Bronchial epithelial cell (primary cell): ENCODE measurements at regions not wholly inside any gene's neighbourhood (a gene's known extent, or its start where the extent isn't known, plus 50 kb on each side); places are given as distances from the start of the nearest gene placed in this dataset.

Experiments
- DNase-seq: peaks from one replicate; pipeline ENCODE4 v3.0.0-alpha.2; 2010; ENCODE audit warnings: low read depth
- FAIRE-seq: peaks from 2 replicates; lab custom pipeline; 2011; peaks lifted over from hg19 to GRCh38; lab: Jason Lieb, UNC
- H3K27me3 ChIP-seq: 2 replicates; pipeline ENCODE4 v1.5.1; 2011; ENCODE audit warnings: low read length; ENCODE audit not compliant: control insufficient read depth, insufficient read depth
- H3K36me3 ChIP-seq: 2 replicates; pipeline ENCODE4 v1.5.1; 2011; ENCODE audit warnings: low read length; ENCODE audit not compliant: control insufficient read depth, insufficient read depth
- H3K4me3 ChIP-seq: 2 replicates; pipeline ENCODE4 v1.5.1; 2011; ENCODE audit warnings: mild to moderate bottlenecking, low read depth, low read length, control low read depth
- TF ChIP-seq, protein P1 (sequence below): IDR thresholded peaks from 2 replicates; pipeline ENCODE4 v1.5.1; 2011; ENCODE audit warnings: mild to moderate bottlenecking, moderate library complexity, low read length, control low read depth, inconsistent platforms; ENCODE audit not compliant: insufficient read depth, severe bottlenecking

DNA sequence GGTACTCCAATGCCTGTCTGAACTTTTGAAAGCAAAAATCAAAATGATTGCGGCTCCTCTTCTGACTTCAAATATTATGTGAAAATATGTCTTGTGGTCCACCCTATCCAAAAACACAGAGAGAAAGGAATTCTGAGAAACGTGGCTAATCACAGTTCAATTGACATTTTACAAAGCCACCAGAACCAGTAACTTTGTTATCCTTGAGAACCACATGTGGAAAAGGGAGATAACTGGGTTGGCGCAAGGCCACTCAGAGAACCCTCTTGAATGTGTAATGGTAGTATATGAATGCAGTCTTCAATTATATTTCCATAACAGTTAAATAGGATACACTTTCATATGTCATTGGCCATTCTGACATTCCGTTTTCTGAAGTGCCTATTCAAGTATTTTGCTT lies 1030.0 kb upstream of the TMPRSS15 start:
- H3K27me3 ChIP-seq = no peaks in the 10 kb centered on the region
- H3K36me3 ChIP-seq = no peaks in the 10 kb centered on the region
- H3K4me3 ChIP-seq = no peak overlapping the region
- FAIRE-seq (no peak), DNase-seq (no peak)
- TF ChIP-seq, protein P1, sequence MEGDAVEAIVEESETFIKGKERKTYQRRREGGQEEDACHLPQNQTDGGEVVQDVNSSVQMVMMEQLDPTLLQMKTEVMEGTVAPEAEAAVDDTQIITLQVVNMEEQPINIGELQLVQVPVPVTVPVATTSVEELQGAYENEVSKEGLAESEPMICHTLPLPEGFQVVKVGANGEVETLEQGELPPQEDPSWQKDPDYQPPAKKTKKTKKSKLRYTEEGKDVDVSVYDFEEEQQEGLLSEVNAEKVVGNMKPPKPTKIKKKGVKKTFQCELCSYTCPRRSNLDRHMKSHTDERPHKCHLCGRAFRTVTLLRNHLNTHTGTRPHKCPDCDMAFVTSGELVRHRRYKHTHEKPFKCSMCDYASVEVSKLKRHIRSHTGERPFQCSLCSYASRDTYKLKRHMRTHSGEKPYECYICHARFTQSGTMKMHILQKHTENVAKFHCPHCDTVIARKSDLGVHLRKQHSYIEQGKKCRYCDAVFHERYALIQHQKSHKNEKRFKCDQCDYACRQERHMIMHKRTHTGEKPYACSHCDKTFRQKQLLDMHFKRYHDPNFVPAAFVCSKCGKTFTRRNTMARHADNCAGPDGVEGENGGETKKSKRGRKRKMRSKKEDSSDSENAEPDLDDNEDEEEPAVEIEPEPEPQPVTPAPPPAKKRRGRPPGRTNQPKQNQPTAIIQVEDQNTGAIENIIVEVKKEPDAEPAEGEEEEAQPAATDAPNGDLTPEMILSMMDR = no peak

GRCh38 chr21:19440792-19441655 lies 1037.4 kb upstream of the TMPRSS15 start:
- H3K27me3 ChIP-seq = no peaks in the 10 kb centered on the region
- no peaks in the 10 kb centered on the region for H3K36me3 ChIP-seq
- FAIRE-seq (no peak), DNase-seq (no peak)
- no peak overlapping the region for H3K4me3 ChIP-seq
- TF ChIP-seq, protein P1 = no peak

GRCh38 chr21:19458295-19458694 lies 1054.7 kb upstream of the TMPRSS15 start:
- H3K27me3 ChIP-seq = no peaks in the 10 kb centered on the region
- DNase-seq = no peak
- H3K36me3 ChIP-seq = no peaks in the 10 kb centered on the region
- no peak for FAIRE-seq
- TF ChIP-seq, protein P1 = no peak
- no peak overlapping the region for H3K4me3 ChIP-seq

DNA sequence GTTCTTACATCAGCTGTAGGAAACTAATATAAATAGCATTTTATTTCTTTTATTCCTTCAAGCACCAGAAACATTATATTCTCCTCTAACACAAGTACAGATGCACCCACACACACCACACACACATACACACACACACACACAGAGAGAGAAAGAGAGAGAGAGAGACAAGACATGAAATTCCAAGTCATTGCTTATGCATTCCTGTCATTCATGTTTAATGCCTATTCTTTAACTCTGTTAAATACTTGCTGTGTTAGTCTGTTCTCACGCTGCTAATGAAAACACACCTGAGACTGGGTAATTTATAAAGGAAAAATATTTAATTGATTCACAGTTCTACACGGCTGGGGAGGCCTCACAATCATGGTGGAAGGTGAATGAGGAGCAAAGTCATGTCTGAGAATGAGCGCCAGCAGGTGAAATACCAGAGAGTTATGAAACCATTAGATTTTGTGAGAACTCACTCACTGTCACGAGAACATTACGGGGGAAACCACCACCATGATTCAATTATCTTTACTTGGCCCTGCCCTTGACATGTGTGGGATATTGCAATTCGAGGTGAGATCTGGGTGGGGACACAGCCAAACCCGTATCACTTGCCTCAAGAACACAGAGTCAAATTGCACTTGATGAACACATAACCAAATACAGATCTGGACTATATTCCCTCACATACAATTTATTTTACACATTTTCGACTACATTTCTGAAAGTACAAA lies 1058.1 kb upstream of the TMPRSS15 start:
- H3K27me3 ChIP-seq = no peaks in the 10 kb centered on the region
- FAIRE-seq = no peak
- no peaks in the 10 kb centered on the region for H3K36me3 ChIP-seq
- TF ChIP-seq, protein P1 = no peak
- no peak overlapping the region for H3K4me3 ChIP-seq
- DNase-seq = no peak

DNA sequence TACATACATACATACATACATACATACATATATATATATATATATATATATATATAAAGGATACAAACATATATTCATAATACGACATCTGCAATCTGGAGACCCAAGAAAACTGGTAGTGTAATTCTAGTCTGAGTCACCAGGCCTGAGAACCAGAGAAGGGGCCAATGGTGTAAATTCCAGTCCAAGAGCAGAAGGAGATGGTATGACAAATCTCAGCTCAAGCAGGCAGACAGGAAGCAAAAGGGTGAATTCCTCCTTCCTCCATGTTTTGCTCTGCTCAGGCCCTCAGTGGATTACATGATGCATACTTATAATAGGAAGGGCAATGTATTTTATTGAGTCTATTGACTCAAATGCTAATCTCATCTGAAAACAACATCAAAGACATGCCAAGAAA lies 1060.4 kb upstream of the TMPRSS15 start:
- Histone ChIP-seq H3K36me3 (no peaks in the 10 kb centered on the region), H3K27me3 (no peaks in the 10 kb centered on the region), H3K4me3 (no peak overlapping the region)
- FAIRE-seq = no peak
- TF ChIP-seq, protein P1 = no peak
- no peak for DNase-seq
